Peyer's patch (tissue), 4 donors: ENCODE measurements at regions not wholly inside any gene's neighbourhood (a gene's known extent, or its start where the extent isn't known, plus 50 kb on each side); places are given as distances from the start of the nearest gene placed in this dataset.

Source experiments
- DNase-seq, 3 donors: peaks; one replicate each; pipeline ENCODE4 v3.0.0-alpha.2; 2017 to 2019
- H3K27ac ChIP-seq, 4 donors: fragments of 200-600 bp; sonication (generic); one replicate each; pipeline ENCODE4 v1.5.1; 2016 to 2019
- H3K27me3 ChIP-seq, 2 donors: fragments of 200-600 bp; sonication (generic); one replicate each; pipeline ENCODE4 v1.5.1; 2019
- H3K36me3 ChIP-seq, 3 donors: fragments of 200-600 bp; sonication (generic); one replicate each; pipeline ENCODE4 v1.5.1; 2016 to 2019
- H3K4me1 ChIP-seq, 4 donors: fragments of 200-600 bp; sonication (generic); one replicate each; pipeline ENCODE4 v1.5.1; 2016 to 2019
- H3K4me3 ChIP-seq, 4 donors: fragments of 200-600 bp; sonication (generic); 1 replicate in 3 of 4; 2 replicates in 1 of 4; pipeline ENCODE4 v1.5.1; 2016 to 2019; ENCODE audit warnings: mild to moderate bottlenecking in 1 of 4
- H3K9me3 ChIP-seq, 4 donors: fragments of 200-600 bp; sonication (generic); one replicate each; pipeline ENCODE4 v1.5.1; 2016 to 2019; ENCODE audit warnings: mild to moderate bottlenecking in 1 of 4
- CTCF ChIP-seq, 6 experiments: fragments of 450-650 bp in 4 of 6; fragments of 200-600 bp in 2 of 6; sonication (generic) in 1 of 6; IDR thresholded peaks; one replicate each; pipeline ENCODE4 v1.5.1; 2017 to 2019; ENCODE audit warnings: antibody characterized with exemption in 6 of 6, mild to moderate bottlenecking in 3 of 6, moderate library complexity in 1 of 6
- POLR2A ChIP-seq, 2 donors: fragments of 450-650 bp; IDR thresholded peaks; one replicate each; pipeline ENCODE4 v1.5.1; 2017; ENCODE audit warnings: antibody characterized with exemption in 2 of 2, mild to moderate bottlenecking in 2 of 2, moderate library complexity in 2 of 2

DNA sequence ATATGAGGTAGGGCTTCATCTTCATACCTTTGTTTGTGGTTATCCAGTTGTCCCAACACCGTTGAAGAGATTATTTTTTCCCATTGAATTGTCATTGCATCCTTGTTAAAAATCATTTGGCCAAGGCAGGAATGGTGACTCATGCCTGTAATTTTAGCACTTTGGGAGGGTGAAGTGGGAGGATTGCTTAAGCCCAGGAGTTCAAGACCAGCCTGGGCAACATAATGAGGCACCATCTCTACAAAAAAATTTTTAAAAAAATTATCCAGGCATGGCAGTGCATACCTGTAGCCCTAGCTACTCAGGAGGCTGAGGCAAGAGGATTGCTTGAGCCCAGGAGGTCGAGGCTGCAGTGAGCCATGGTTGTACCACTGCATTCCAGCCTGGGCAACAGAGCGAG, 223.9 kb downstream of the TANC2 start:
- no peaks in the 10 kb centered on the region for H3K27me3 ChIP-seq
- H3K36me3 ChIP-seq, result no peaks in the 10 kb centered on the region
- no peak for TF ChIP-seq CTCF (IDR thresholded peaks at IDR 0.05)
- TF ChIP-seq POLR2A (IDR thresholded peaks at IDR 0.05), result no peak
- H3K4me3 ChIP-seq, result no peak overlapping the region
- no peak for DNase-seq
- H3K4me1 ChIP-seq, result no peaks in the 10 kb centered on the region
- no peak overlapping the region for H3K27ac ChIP-seq
- no peaks in the 10 kb centered on the region for H3K9me3 ChIP-seq

DNA sequence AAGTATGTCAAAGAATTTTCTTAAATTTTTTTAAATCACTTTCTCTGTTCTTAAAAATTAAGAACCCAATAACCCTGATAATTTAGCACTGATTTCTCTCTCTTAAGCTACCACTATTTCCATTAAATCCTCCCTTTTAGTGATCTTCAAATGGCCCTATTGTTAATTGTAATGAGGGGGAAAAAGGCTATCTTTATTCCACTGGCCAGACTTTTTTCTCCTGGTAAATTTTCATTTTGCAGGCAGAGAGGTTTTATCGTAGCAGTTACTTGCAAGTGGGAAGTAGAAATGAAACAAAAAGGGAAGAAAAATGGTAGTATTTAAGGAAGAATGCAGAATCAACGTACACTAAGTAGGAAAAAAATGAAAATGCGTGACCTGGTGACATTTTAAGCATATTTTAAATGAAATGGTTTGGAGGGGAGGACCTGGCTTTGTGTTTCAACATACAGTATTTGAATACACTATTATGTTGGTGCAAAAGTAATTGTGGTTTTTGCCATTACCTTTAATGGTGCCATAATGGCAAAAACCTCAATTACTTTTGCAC, 224.9 kb downstream of the TANC2 start:
- Histone ChIP-seq H3K4me1 (no peaks in the 10 kb centered on the region), H3K27me3 (no peaks in the 10 kb centered on the region), H3K4me3 (no peak overlapping the region), H3K36me3 (no peaks in the 10 kb centered on the region), H3K9me3 (no peaks in the 10 kb centered on the region), H3K27ac (no peak overlapping the region)
- TF ChIP-seq CTCF (IDR thresholded peaks at IDR 0.05) (no peak), POLR2A (IDR thresholded peaks at IDR 0.05) (no peak)
- no peak for DNase-seq

DNA sequence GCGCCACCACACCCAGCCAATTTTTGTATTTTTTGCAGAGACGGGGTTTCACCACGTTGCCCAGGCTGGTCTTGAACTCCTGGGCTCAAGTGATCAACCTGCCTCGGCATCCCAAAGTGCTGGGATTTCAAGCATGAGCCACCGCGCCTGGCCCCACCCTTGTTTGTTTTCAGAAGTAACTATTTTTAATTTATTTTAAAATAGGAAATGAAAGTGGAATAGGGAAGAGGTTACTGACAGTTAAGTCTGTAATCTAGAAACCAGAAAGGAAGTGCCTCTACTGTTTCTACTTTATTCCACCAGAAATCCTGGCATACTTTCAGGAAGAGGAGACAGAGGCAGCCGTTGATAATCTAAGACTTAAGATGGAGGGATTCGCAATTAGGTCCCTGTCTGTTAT, 225.6 kb downstream of the TANC2 start:
- peak in 2 of 3 donors; percentile 58 to 69 for DNase-seq

GRCh38 chr17:63193827-63194226, 227.8 kb downstream of the TANC2 start:
- no peak for TF ChIP-seq CTCF (IDR thresholded peaks at IDR 0.05)
- TF ChIP-seq POLR2A (IDR thresholded peaks at IDR 0.05), result no peak
- Histone ChIP-seq H3K9me3 (no peaks in the 10 kb centered on the region), H3K4me3 (no peak overlapping the region), H3K27me3 (no peaks in the 10 kb centered on the region), H3K4me1 (no peaks in the 10 kb centered on the region), H3K27ac (no peak overlapping the region), H3K36me3 (no peaks in the 10 kb centered on the region)
- DNase-seq, result no peak

More for the DNA sequence above, 225.6 kb downstream of the TANC2 start:
- Histone ChIP-seq H3K27ac (peak overlapping the region in 1 of 4 donors; percentile 43), H3K4me1 (no peaks in the 10 kb centered on the region), H3K4me3 (no peak overlapping the region), H3K36me3 (no peaks in the 10 kb centered on the region), H3K9me3 (no peaks in the 10 kb centered on the region), H3K27me3 (no peaks in the 10 kb centered on the region)
- no peak for TF ChIP-seq POLR2A (IDR thresholded peaks at IDR 0.05)
- no peak for TF ChIP-seq CTCF (IDR thresholded peaks at IDR 0.05)

- Histone ChIP-seq H3K27me3 (no peaks in the 10 kb centered on the region), H3K4me1 (no peaks in the 10 kb centered on the region), H3K36me3 (no peaks in the 10 kb centered on the region), H3K27ac (no peak overlapping the region), H3K4me3 (no peak overlapping the region), H3K9me3 (no peaks in the 10 kb centered on the region)
- DNase-seq, result no peak
- TF ChIP-seq POLR2A (IDR thresholded peaks at IDR 0.05), result no peak
- no peak for TF ChIP-seq CTCF (IDR thresholded peaks at IDR 0.05)
Observed at GRCh38 chr17:63196772-63197335, 230.8 kb downstream of the TANC2 start.

- H3K27me3 ChIP-seq, result no peaks in the 10 kb centered on the region
- H3K9me3 ChIP-seq, result no peaks in the 10 kb centered on the region
- no peaks in the 10 kb centered on the region for H3K4me1 ChIP-seq
- DNase-seq, result no peak
- H3K4me3 ChIP-seq, result no peak overlapping the region
- no peaks in the 10 kb centered on the region for H3K36me3 ChIP-seq
- TF ChIP-seq CTCF (IDR thresholded peaks at IDR 0.05), result no peak
- TF ChIP-seq POLR2A (IDR thresholded peaks at IDR 0.05), result no peak
- no peak overlapping the region for H3K27ac ChIP-seq
Observed at GRCh38 chr17:63203652-63204051, 237.6 kb downstream of the TANC2 start.
